Cardiac muscle cell (in vitro differentiated cells and primary cell): ENCODE measurements at regions not wholly inside any gene's neighbourhood (a gene's known extent, or its start where the extent isn't known, plus 50 kb on each side); places are given as distances from the start of the nearest gene placed in this dataset.
"Not testable (repeated sequence)": the region's sequence is repeated elsewhere in the genome, so short reads cannot be mapped to it uniquely, and the experiment has no call there.

Experiments used
- DNase-seq, 2 donors: peaks; one replicate each; pipeline versions ENCODE4 v3.0.0 to v3.0.0-alpha.2; 2010 to 2017; ENCODE audit warnings: low read depth in 1 of 2, low spot score in 1 of 2
- H3K27ac ChIP-seq: fragments of 200-600 bp; sonication (generic); 2 replicates; pipeline ENCODE4 v1.5.1; 2016
- H3K27me3 ChIP-seq: fragments of 200-600 bp; sonication (generic); 2 replicates; pipeline ENCODE4 v1.6.0; 2016; ENCODE audit warnings: control low read depth
- H3K36me3 ChIP-seq: fragments of 200-600 bp; sonication (generic); 2 replicates; pipeline ENCODE4 v1.5.1; 2016; ENCODE audit warnings: control low read depth
- H3K4me1 ChIP-seq: fragments of 200-600 bp; sonication (generic); 2 replicates; pipeline ENCODE4 v1.8.1; 2017; ENCODE audit warnings: low read depth, mild to moderate bottlenecking, mixed run types
- H3K4me3 ChIP-seq: fragments of 200-600 bp; sonication (generic); 2 replicates; pipeline ENCODE4 v1.5.1; 2016; ENCODE audit warnings: mild to moderate bottlenecking
- H3K9me3 ChIP-seq: fragments of 200-600 bp; sonication (generic); 2 replicates; pipeline ENCODE4 v1.5.1; 2017; ENCODE audit warnings: low read depth, mild to moderate bottlenecking, control low read depth
- CTCF ChIP-seq: IDR thresholded peaks from 2 replicates; pipeline ENCODE4 v1.5.1; 2012; ENCODE audit warnings: low read depth, mild to moderate bottlenecking, low read length

DNA sequence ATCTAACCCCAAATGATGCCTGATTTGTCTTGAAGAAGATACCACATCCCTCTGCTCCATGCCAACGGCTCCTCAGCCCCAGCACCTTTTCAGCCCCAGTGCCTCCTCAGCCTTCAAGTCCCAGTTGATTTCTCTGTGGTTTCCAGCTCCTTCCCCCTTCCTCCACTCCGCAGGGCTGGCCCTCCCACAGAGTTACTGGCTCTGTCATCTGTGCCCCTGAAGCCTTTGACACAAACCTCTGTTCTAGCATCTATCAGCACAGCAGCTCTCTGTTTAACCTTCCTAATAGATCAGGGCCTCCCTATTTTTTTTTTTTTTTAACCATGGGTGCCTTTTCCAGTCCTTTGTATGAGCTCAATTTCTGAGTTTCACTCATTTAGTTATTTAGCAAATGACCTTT is 201.3 kb upstream of the CXCR4 start:
- no peaks in the 10 kb centered on the region for H3K9me3 ChIP-seq
- H3K27ac ChIP-seq: no peak overlapping the region
- no peak for DNase-seq
- TF ChIP-seq CTCF: no peak
- no peaks in the 10 kb centered on the region for H3K27me3 ChIP-seq
- H3K4me1 ChIP-seq: no peaks in the 10 kb centered on the region
- H3K36me3 ChIP-seq: no peaks in the 10 kb centered on the region
- no peak overlapping the region for H3K4me3 ChIP-seq

DNA sequence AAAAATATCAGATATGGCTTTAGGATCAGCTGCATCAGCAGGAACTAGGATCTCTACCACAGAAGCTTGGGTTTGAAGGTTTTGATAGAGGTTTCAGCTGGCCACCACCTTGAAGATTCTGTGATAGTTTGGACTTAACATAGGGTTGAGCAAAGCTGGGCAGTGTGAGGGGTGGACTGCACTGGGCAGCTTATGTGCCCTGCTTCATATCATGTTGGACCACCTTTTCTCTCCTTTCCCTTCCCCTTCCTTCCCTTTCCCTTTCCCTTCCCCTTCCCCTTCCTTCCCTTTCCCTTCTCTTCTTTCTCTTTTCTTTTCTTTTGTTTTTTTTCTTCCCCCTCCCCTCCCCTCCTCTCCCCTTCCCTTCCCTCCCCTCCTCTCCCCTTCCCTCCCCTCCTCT is 196.3 kb upstream of the CXCR4 start:
- Histone ChIP-seq H3K4me3 (no peak overlapping the region), H3K27ac (no peak overlapping the region), H3K9me3 (no peaks in the 10 kb centered on the region), H3K36me3 (no peaks in the 10 kb centered on the region), H3K27me3 (no peaks in the 10 kb centered on the region), H3K4me1 (no peaks in the 10 kb centered on the region)
- no peak for DNase-seq
- no peak for TF ChIP-seq CTCF

DNA sequence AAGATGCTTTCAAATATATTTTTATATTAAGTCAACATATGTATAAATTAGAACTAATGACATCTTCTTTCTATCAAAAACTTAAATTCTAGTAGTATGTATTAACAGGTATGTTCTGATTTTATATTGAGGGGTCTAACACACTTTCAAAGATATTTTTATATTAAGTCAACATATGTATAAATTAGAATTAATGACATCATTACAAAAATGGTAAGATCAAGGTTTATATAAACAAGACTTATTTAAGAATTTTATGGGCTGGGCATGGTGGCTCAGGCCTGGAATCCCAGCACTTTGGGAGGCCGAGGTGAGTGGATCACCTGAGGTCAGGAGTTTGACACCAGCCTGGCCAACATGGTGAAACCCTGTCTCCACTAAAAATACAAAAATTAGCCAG is 194.6 kb upstream of the CXCR4 start:
- not testable (repeated sequence) for H3K4me3 ChIP-seq, DNase-seq, H3K27ac ChIP-seq

GRCh38 chr2:136310797-136311603 is 193.1 kb upstream of the CXCR4 start:
- no peak for DNase-seq
- no peak for TF ChIP-seq CTCF
- Histone ChIP-seq H3K4me1 (no peaks in the 10 kb centered on the region), H3K4me3 (no peak overlapping the region), H3K27ac (no peak overlapping the region), H3K36me3 (no peaks in the 10 kb centered on the region), H3K27me3 (no peaks in the 10 kb centered on the region), H3K9me3 (no peaks in the 10 kb centered on the region)

More for the DNA sequence above, 194.6 kb upstream of the CXCR4 start:
- not testable (repeated sequence) for H3K9me3 ChIP-seq, H3K36me3 ChIP-seq, H3K27me3 ChIP-seq, H3K4me1 ChIP-seq

- peak in 1 of 2 donors; percentile 44 for DNase-seq
- H3K27ac ChIP-seq: peak overlapping the region; percentile 10
- H3K36me3 ChIP-seq: no peaks in the 10 kb centered on the region
- no peaks in the 10 kb centered on the region for H3K27me3 ChIP-seq
- no peak overlapping the region for H3K4me3 ChIP-seq
- no peaks in the 10 kb centered on the region for H3K4me1 ChIP-seq
- no peaks in the 10 kb centered on the region for H3K9me3 ChIP-seq
- no peak for TF ChIP-seq CTCF
Measured at GRCh38 chr2:136310005-136310495, 192.1 kb upstream of the CXCR4 start.

DNA sequence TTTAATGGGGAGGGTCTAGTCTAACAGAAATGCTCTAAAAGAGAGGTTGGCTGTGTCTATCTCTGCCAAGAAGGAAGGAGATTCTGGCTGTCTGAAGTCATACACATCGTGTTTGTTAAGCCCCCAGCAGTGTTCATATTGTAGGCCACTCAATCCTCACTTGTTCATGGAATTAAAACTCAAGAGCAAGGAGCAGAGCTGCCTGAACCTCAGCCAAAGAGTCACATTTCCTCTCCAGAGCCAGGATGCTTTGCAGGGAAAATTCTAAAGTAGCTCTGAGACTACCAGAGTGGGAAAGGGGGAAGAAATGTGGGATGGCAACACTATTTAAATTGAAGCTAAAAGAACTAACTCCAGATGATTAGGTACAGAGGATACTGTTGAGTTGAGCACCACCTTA is 190.7 kb upstream of the CXCR4 start:
- DNase-seq: no peak
- Histone ChIP-seq H3K27ac (no peak overlapping the region), H3K4me1 (no peaks in the 10 kb centered on the region), H3K27me3 (no peaks in the 10 kb centered on the region), H3K36me3 (no peaks in the 10 kb centered on the region), H3K9me3 (no peaks in the 10 kb centered on the region), H3K4me3 (no peak overlapping the region)
- TF ChIP-seq CTCF: no peak
